ENCODE measurements at regions not wholly inside any gene's neighbourhood (a gene's known extent, or its start where the extent isn't known, plus 50 kb on each side); places are given as distances from the start of the nearest gene placed in this dataset.

DNA sequence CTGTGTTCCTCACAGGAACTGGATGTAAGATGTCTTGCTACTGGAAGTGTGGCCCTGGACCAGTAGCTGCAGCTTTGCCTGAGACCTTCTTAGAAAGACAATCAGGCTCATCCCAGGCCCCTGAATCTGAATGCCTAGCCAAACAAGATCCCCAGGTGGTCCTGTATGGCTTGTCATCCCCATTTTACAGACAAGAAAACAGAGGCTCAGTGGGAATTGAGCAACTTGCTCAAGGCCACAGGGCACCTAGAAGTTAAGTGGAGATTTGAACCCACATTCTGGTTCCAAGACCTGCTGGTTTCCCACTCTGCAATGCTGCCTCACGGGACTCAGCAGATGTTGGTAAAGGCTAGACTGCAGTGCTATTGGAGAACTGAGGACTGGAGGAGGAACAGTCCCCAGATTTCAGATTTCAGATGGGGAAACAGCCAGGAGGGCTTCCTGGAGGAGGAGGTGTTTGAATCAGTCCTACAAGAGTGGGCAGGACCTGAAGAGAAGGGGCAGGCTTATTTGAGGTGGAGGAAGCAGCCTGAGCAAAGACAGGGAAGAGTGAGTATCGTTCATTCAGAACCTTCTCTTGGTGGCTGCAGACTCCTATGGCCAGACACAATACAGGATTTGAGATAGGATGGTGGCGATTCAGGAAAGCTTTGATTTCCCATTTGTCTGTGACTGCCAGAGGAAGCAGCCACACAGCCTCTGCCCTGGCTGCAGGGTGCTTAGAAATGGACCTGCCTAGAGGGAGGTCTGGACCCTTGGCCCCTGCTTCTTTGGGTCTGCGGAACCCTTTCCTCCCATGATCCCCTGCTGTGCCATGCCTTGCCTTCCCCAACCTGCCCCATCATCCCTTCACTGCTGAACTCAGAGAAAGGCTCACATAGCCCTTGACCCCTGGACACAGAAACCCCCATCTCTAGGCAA is 233.4 kb upstream of the NLRP1 start:
- TF ChIP-seq, protein P1, sequence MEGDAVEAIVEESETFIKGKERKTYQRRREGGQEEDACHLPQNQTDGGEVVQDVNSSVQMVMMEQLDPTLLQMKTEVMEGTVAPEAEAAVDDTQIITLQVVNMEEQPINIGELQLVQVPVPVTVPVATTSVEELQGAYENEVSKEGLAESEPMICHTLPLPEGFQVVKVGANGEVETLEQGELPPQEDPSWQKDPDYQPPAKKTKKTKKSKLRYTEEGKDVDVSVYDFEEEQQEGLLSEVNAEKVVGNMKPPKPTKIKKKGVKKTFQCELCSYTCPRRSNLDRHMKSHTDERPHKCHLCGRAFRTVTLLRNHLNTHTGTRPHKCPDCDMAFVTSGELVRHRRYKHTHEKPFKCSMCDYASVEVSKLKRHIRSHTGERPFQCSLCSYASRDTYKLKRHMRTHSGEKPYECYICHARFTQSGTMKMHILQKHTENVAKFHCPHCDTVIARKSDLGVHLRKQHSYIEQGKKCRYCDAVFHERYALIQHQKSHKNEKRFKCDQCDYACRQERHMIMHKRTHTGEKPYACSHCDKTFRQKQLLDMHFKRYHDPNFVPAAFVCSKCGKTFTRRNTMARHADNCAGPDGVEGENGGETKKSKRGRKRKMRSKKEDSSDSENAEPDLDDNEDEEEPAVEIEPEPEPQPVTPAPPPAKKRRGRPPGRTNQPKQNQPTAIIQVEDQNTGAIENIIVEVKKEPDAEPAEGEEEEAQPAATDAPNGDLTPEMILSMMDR (conservative IDR thresholded peaks at IDR 0.05; ENCODE audit: low read depth in 2 of 2) = no peak
- no peak for TF ChIP-seq JUNB (IDR thresholded peaks at IDR 0.05; ENCODE audit: unreplicated experiment)
- no peak for TF ChIP-seq POLR2AphosphoS5 (IDR thresholded peaks at IDR 0.05; ENCODE audit: low read depth)
- TF ChIP-seq, protein P2, sequence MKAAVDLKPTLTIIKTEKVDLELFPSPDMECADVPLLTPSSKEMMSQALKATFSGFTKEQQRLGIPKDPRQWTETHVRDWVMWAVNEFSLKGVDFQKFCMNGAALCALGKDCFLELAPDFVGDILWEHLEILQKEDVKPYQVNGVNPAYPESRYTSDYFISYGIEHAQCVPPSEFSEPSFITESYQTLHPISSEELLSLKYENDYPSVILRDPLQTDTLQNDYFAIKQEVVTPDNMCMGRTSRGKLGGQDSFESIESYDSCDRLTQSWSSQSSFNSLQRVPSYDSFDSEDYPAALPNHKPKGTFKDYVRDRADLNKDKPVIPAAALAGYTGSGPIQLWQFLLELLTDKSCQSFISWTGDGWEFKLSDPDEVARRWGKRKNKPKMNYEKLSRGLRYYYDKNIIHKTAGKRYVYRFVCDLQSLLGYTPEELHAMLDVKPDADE (IDR thresholded peaks at IDR 0.05) = no peak
- TF ChIP-seq, protein P3, sequence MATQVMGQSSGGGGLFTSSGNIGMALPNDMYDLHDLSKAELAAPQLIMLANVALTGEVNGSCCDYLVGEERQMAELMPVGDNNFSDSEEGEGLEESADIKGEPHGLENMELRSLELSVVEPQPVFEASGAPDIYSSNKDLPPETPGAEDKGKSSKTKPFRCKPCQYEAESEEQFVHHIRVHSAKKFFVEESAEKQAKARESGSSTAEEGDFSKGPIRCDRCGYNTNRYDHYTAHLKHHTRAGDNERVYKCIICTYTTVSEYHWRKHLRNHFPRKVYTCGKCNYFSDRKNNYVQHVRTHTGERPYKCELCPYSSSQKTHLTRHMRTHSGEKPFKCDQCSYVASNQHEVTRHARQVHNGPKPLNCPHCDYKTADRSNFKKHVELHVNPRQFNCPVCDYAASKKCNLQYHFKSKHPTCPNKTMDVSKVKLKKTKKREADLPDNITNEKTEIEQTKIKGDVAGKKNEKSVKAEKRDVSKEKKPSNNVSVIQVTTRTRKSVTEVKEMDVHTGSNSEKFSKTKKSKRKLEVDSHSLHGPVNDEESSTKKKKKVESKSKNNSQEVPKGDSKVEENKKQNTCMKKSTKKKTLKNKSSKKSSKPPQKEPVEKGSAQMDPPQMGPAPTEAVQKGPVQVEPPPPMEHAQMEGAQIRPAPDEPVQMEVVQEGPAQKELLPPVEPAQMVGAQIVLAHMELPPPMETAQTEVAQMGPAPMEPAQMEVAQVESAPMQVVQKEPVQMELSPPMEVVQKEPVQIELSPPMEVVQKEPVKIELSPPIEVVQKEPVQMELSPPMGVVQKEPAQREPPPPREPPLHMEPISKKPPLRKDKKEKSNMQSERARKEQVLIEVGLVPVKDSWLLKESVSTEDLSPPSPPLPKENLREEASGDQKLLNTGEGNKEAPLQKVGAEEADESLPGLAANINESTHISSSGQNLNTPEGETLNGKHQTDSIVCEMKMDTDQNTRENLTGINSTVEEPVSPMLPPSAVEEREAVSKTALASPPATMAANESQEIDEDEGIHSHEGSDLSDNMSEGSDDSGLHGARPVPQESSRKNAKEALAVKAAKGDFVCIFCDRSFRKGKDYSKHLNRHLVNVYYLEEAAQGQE (IDR thresholded peaks at IDR 0.05; ENCODE audit: unreplicated experiment) = no peak
- TF ChIP-seq EZH2phosphoT487 (IDR thresholded peaks at IDR 0.05; ENCODE audit: unreplicated experiment) = no peak
- TF ChIP-seq CREB1 (CRISPR knock-in tag; IDR thresholded peaks at IDR 0.05; ENCODE audit: low read depth) = no peak
- TF ChIP-seq STAT1 (IDR thresholded peaks at IDR 0.05; ENCODE audit: unreplicated experiment) = no peak
- TF ChIP-seq EZH2 (IDR thresholded peaks at IDR 0.05; ENCODE audit: low read depth, unreplicated experiment) = no peak
- no peak for TF ChIP-seq ZNF114 (CRISPR knock-in tag; IDR thresholded peaks at IDR 0.05)
- TF ChIP-seq NANOG (IDR thresholded peaks at IDR 0.05; ENCODE audit: borderline replicate concordance) = no peak
- TF ChIP-seq ZNF462 (CRISPR knock-in tag; IDR thresholded peaks at IDR 0.05) = no peak
